SK-N-SH treated with all-trans-retinoic acid at 6 μM for 48 hours (cell line): ENCODE measurements at regions not wholly inside any gene's neighbourhood (a gene's known extent, or its start where the extent isn't known, plus 50 kb on each side); places are given as distances from the start of the nearest gene placed in this dataset.

Experiments used
- ZC3H10 ChIP-seq: fragments of 250-450 bp; sonication (Bioruptor Pico); IDR thresholded peaks from 2 replicates; pipeline ENCODE4 v1.5.1; 2021; ENCODE audit warnings: mild to moderate bottlenecking, moderate library complexity
- TF ChIP-seq, protein P1 (sequence below): fragments of 250-450 bp; sonication (Bioruptor Pico); IDR thresholded peaks from 2 replicates; pipeline ENCODE4 v1.8.0; 2020; ENCODE audit warnings: mild to moderate bottlenecking, moderate library complexity, borderline replicate concordance
- TF ChIP-seq, protein P2 (sequence below): fragments of 250-450 bp; sonication (Bioruptor Pico); IDR thresholded peaks from 2 replicates; pipeline ENCODE4 v1.5.1; 2021; ENCODE audit warnings: mild to moderate bottlenecking, moderate library complexity

DNA sequence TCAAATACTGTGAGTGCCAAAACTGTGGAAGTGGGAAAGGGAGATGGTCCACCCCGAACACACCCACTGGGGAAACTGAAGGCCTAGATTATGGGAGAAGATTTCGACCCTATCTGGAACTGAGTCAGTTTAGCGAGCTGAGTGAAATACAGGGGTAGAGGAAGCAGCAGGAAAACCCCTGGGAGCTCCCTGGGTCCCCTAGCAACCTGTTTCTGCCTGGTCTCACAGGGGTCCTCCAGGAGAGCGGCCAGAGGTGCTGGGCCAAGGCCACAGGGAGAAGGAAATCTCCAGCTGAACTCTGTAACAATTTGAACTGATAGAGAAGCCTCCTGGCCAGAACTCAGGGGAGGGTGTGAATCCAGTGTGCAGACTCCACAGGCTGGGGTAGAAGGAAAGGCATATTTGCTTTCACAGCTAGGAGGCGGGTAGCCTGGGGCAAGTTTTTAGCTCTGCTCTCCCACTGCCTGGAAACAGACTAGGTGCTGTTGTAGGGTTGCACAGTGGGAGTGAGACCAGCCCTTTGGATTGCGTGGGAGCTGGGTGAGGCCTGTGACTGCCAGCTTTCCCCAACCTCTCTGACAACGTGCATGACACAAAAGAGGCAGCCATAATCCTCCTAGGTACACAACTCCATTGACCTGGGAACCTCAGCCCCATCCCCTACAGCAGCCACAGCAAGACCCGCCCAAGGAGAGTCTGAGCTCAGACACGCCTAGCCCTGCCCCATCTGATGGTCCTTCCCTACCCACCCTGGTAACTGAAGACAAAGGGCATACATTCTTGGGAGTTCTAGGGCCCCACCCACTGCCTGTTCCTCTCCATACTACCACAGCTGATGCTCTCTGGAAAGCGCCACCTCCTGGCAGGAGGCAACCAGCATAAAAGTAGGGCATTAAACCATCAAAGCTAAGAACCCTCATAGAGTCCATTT lies 78.8 kb upstream of the GPBP1 start:
- TF ChIP-seq ZC3H10: no peak
- TF ChIP-seq, protein P1, sequence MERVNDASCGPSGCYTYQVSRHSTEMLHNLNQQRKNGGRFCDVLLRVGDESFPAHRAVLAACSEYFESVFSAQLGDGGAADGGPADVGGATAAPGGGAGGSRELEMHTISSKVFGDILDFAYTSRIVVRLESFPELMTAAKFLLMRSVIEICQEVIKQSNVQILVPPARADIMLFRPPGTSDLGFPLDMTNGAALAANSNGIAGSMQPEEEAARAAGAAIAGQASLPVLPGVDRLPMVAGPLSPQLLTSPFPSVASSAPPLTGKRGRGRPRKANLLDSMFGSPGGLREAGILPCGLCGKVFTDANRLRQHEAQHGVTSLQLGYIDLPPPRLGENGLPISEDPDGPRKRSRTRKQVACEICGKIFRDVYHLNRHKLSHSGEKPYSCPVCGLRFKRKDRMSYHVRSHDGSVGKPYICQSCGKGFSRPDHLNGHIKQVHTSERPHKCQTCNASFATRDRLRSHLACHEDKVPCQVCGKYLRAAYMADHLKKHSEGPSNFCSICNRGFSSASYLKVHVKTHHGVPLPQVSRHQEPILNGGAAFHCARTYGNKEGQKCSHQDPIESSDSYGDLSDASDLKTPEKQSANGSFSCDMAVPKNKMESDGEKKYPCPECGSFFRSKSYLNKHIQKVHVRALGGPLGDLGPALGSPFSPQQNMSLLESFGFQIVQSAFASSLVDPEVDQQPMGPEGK: no peak
- TF ChIP-seq, protein P2, sequence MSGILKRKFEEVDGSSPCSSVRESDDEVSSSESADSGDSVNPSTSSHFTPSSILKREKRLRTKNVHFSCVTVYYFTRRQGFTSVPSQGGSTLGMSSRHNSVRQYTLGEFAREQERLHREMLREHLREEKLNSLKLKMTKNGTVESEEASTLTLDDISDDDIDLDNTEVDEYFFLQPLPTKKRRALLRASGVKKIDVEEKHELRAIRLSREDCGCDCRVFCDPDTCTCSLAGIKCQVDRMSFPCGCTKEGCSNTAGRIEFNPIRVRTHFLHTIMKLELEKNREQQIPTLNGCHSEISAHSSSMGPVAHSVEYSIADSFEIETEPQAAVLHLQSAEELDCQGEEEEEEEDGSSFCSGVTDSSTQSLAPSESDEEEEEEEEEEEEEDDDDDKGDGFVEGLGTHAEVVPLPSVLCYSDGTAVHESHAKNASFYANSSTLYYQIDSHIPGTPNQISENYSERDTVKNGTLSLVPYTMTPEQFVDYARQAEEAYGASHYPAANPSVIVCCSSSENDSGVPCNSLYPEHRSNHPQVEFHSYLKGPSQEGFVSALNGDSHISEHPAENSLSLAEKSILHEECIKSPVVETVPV (CRISPR knock-in tag): no peak
